CD4-positive, alpha-beta T cell (primary cell): ENCODE measurements at regions not wholly inside any gene's neighbourhood (a gene's known extent, or its start where the extent isn't known, plus 50 kb on each side); places are given as distances from the start of the nearest gene placed in this dataset.

Source experiments
- ATAC-seq: fragments of 200-7000 bp; cut with Tn5 transposase; one replicate; pipeline ENCODE4 v1.10.0; 2022; ENCODE audit warnings: mild to moderate bottlenecking; ENCODE audit not compliant: poor library complexity
- CTCF ChIA-PET: fragments of 350-600 bp; sonication (Branson Sonifier 250); formaldehyde crosslinking; loops from one replicate; lab custom pipeline; 2021; ENCODE audit warnings: antibody characterized with exemption, inconsistent platforms; lab: Charles Lee
- POLR2A ChIA-PET: fragments of 350-600 bp; sonication (Branson Sonifier 250); formaldehyde crosslinking; loops from one replicate; lab custom pipeline; 2021; ENCODE audit warnings: antibody characterized with exemption, inconsistent platforms; lab: Charles Lee
- DNase-seq, 14 experiments: peaks; one replicate each; pipeline ENCODE4 v3.0.0-alpha.2; 2013 to 2020; ENCODE audit warnings: mixed read lengths in 2 of 14
- H3K27ac ChIP-seq, 2 donors: one replicate each; pipeline versions ENCODE4 v1.5.1 to v1.7.0; 2013; ENCODE audit warnings: low read length in 2 of 2, low read depth in 1 of 2, mild to moderate bottlenecking in 1 of 2
- H3K27me3 ChIP-seq, 2 experiments: 1 replicate in 1 of 2; 2 replicates in 1 of 2; pipeline versions ENCODE4 v1.6.1 to v1.7.0; 2013; ENCODE audit warnings: low read length in 2 of 2, control low read depth in 1 of 2, mild to moderate bottlenecking in 1 of 2, moderate library complexity in 1 of 2; ENCODE audit not compliant: insufficient read depth in 2 of 2, control insufficient read depth in 1 of 2
- H3K36me3 ChIP-seq: one replicate; pipeline ENCODE4 v1.6.1; 2013; ENCODE audit warnings: low read length, control low read depth; ENCODE audit not compliant: insufficient read depth
- H3K4me1 ChIP-seq: one replicate; pipeline ENCODE4 v1.6.1; 2013; ENCODE audit warnings: low read length, control low read depth; ENCODE audit not compliant: insufficient read depth
- H3K4me3 ChIP-seq: one replicate; pipeline ENCODE4 v1.5.1; 2013; ENCODE audit warnings: mild to moderate bottlenecking, low read length, moderate library complexity
- H3K9me3 ChIP-seq, 2 experiments: 1 replicate in 1 of 2; 2 replicates in 1 of 2; pipeline versions ENCODE4 v1.6.1 to v1.7.0; 2013; ENCODE audit warnings: low read length in 2 of 2, mild to moderate bottlenecking in 2 of 2, control low read depth in 1 of 2, moderate library complexity in 1 of 2; ENCODE audit not compliant: control insufficient read depth in 1 of 2, insufficient read depth in 1 of 2
- H3K27ac Mint-ChIP-seq: one replicate; pipeline ENCODE4 v1.8.0; 2020; ENCODE audit warnings: mixed read lengths
- H3K27me3 Mint-ChIP-seq: one replicate; pipeline ENCODE4 v1.8.0; 2021; ENCODE audit warnings: mixed read lengths
- H3K36me3 Mint-ChIP-seq: one replicate; pipeline ENCODE4 v1.8.0; 2021; ENCODE audit warnings: low read depth, mixed read lengths
- H3K4me1 Mint-ChIP-seq: one replicate; pipeline ENCODE4 v1.8.0; 2021; ENCODE audit warnings: low read depth, mixed read lengths
- H3K4me3 Mint-ChIP-seq: one replicate; pipeline ENCODE4 v1.8.0; 2020; ENCODE audit warnings: mild to moderate bottlenecking, mixed read lengths
- H3K9me3 Mint-ChIP-seq: one replicate; pipeline ENCODE4 v1.8.0; 2020; ENCODE audit warnings: mixed read lengths
- intact Hi-C, 2 experiments: fragments of 100-400 bp; cut with DNase I in 1 of 2; cut with micrococcal nuclease in 1 of 2; formaldehyde crosslinking; loops; one replicate each; pipeline versions ENCODE4 v1.15.1 to v1.9.0; 2023 to 2025; cut with DNase I, micrococcal nuclease
- TF ChIP-seq, protein P1 (sequence below): fragments of 200-600 bp; IDR thresholded peaks from one replicate; pipeline ENCODE4 v1.8.0; 2022; ENCODE audit warnings: antibody characterized with exemption, mild to moderate bottlenecking

DNA sequence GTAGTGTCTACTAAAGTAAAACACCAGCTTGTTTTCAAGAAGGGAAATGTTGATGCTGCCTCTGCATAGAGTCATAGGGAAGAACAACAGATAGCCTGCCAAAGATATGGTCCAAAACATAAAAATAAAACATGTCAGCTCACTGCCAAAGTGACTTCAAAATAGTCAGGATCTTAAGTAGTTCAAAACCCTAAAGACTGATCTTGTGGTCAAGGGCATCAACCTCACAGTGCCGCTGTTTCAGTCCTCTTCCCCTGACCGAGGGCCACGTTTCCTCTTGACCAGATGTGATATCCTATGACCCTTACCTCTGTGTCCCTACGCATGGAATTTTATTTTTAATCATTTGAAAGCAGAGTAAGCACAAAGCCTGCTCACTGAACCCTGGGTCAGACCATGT is 104.2 kb upstream of the CNKSR3 start:
- Mint-ChIP-seq H3K27me3 (no peaks in the 10 kb centered on the region), H3K27ac (no peak overlapping the region), H3K36me3 (no peaks in the 10 kb centered on the region), H3K9me3 (peaks cover 2% of the 10 kb centered on the region), H3K4me1 (no peaks in the 10 kb centered on the region), H3K4me3 (no peak overlapping the region)
- Histone ChIP-seq H3K36me3 (no peaks in the 10 kb centered on the region), H3K27ac (no peak overlapping the region), H3K9me3 (peaks cover 0 to 4% of the 10 kb centered on the region in 2 experiments), H3K27me3 (no peaks in the 10 kb centered on the region), H3K4me3 (no peak overlapping the region), H3K4me1 (no peaks in the 10 kb centered on the region)
- TF ChIP-seq, protein P1, sequence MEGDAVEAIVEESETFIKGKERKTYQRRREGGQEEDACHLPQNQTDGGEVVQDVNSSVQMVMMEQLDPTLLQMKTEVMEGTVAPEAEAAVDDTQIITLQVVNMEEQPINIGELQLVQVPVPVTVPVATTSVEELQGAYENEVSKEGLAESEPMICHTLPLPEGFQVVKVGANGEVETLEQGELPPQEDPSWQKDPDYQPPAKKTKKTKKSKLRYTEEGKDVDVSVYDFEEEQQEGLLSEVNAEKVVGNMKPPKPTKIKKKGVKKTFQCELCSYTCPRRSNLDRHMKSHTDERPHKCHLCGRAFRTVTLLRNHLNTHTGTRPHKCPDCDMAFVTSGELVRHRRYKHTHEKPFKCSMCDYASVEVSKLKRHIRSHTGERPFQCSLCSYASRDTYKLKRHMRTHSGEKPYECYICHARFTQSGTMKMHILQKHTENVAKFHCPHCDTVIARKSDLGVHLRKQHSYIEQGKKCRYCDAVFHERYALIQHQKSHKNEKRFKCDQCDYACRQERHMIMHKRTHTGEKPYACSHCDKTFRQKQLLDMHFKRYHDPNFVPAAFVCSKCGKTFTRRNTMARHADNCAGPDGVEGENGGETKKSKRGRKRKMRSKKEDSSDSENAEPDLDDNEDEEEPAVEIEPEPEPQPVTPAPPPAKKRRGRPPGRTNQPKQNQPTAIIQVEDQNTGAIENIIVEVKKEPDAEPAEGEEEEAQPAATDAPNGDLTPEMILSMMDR: no peak
- ChIA-PET CTCF (no interaction called here), POLR2A (no interaction called here)
- no peak for DNase-seq
- no peak for ATAC-seq
- intact Hi-C loops: no loop called here

DNA sequence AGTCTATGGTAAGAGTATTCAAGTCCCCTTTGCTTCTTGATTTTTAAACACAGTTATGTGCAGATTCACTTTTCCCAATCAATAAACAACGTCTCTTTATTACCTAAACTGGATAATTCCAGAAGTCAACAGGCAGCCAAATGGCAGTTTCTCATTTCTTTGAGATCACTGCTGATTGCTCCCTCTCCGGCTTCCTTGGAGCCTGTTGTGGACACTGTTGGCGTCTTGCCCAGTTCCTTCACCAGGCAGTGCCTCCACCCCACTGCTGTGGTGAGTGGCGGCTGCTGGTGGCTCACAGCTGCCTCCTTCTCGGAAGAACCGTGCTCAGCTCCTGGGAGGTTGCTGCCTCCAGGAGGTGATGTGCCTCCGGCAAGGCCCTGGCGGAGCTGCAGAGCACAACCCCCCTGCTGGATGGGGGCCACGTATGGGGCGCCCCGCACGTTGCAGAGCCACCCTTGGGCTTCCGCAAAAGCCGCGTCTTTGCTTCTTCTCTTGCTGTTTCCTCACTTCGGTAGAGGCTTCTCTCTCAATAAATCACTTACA is 105.1 kb upstream of the CNKSR3 start:
- CTCF ChIA-PET: no interaction called here
- H3K27ac ChIP-seq: no peak overlapping the region
- TF ChIP-seq, protein P1: no peak
- intact Hi-C loops: no loop called here
- Mint-ChIP-seq H3K9me3 (no peaks in the 10 kb centered on the region), H3K4me1 (no peaks in the 10 kb centered on the region), H3K27ac (no peak overlapping the region), H3K36me3 (no peaks in the 10 kb centered on the region), H3K4me3 (no peak overlapping the region), H3K27me3 (no peaks in the 10 kb centered on the region)
- ATAC-seq (no peak), DNase-seq (no peak)
- H3K4me3 ChIP-seq: no peak overlapping the region
- H3K27me3 ChIP-seq: no peaks in the 10 kb centered on the region
- POLR2A ChIA-PET: no interaction called here
- H3K9me3 ChIP-seq: peaks cover 0 to 4% of the 10 kb centered on the region in 2 experiments
- no peaks in the 10 kb centered on the region for H3K36me3 ChIP-seq
- H3K4me1 ChIP-seq: no peaks in the 10 kb centered on the region

DNA sequence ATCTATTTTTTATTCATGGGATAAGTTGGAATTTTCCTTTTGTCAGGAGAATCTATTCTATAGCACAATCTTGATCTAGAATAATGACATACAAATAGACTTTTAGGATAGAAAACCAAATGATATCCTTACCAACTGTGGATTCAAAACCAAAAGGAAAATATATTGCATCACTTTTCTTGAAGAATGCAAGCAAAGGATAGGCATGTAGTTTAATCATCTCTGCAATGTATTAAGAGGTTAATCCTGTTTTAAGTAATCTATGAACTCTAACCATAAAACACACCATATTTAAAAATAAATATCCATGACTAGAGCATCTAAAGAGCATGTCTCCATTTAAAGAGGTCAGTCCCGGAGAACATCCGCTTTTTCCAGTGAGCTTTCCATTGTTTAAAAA is 106.7 kb upstream of the CNKSR3 start:
- Histone ChIP-seq H3K27me3 (no peaks in the 10 kb centered on the region), H3K4me1 (no peaks in the 10 kb centered on the region), H3K36me3 (no peaks in the 10 kb centered on the region), H3K27ac (no peak overlapping the region), H3K9me3 (peaks cover 0 to 4% of the 10 kb centered on the region in 2 experiments), H3K4me3 (no peak overlapping the region)
- ChIA-PET POLR2A (no interaction called here), CTCF (no interaction called here)
- H3K9me3 Mint-ChIP-seq: no peaks in the 10 kb centered on the region
- no peak overlapping the region for H3K27ac Mint-ChIP-seq
- no peaks in the 10 kb centered on the region for H3K36me3 Mint-ChIP-seq
- no peaks in the 10 kb centered on the region for H3K4me1 Mint-ChIP-seq
- TF ChIP-seq, protein P1: no peak
- intact Hi-C loops: no loop called here
- H3K27me3 Mint-ChIP-seq: no peaks in the 10 kb centered on the region
- DNase-seq: no peak
- ATAC-seq: no peak
- no peak overlapping the region for H3K4me3 Mint-ChIP-seq
